ENCODE measurements at regions not wholly inside any gene's neighbourhood (a gene's known extent, or its start where the extent isn't known, plus 50 kb on each side); places are given as distances from the start of the nearest gene placed in this dataset.

DNA sequence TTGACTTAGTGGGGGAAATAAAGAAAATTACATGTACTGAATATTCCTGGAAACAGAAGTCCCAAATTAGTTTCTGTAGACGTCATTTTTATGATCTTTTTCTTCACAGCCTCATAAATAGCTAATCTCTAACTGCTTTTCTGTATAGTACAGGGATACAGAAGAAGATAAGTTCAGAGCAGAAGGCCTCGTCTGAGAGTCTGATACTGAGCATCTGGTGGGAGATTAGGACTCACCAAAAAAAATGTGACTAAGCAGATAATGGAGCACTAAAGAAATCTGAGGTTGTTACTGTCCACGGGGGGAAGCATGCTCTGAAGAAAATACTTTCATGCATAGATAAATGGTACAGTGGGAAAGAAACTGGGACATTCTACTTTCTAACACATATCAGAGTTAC, 115.3 kb upstream of the TRPC5 start:
- TF ChIP-seq POLR2A (IDR thresholded peaks at IDR 0.05) (no peak), EP300 (IDR thresholded peaks at IDR 0.05) (no peak)
- TF ChIP-seq, protein P1, sequence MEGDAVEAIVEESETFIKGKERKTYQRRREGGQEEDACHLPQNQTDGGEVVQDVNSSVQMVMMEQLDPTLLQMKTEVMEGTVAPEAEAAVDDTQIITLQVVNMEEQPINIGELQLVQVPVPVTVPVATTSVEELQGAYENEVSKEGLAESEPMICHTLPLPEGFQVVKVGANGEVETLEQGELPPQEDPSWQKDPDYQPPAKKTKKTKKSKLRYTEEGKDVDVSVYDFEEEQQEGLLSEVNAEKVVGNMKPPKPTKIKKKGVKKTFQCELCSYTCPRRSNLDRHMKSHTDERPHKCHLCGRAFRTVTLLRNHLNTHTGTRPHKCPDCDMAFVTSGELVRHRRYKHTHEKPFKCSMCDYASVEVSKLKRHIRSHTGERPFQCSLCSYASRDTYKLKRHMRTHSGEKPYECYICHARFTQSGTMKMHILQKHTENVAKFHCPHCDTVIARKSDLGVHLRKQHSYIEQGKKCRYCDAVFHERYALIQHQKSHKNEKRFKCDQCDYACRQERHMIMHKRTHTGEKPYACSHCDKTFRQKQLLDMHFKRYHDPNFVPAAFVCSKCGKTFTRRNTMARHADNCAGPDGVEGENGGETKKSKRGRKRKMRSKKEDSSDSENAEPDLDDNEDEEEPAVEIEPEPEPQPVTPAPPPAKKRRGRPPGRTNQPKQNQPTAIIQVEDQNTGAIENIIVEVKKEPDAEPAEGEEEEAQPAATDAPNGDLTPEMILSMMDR (IDR thresholded peaks at IDR 0.05), result no peak

All from stomach (tissue), 4 donors.